Adrenal gland (tissue), 9 donors: ENCODE measurements at regions not wholly inside any gene's neighbourhood (a gene's known extent, or its start where the extent isn't known, plus 50 kb on each side); places are given as distances from the start of the nearest gene placed in this dataset.
A peak's percentile ranks its signal among the peaks of the same experiment; 100 is the strongest.

Source experiments
- DNase-seq, 7 donors: peaks; one replicate each; pipeline ENCODE4 v3.0.0-alpha.2; 2019 to 2020
- H3K27ac ChIP-seq, 5 donors: fragments of 200-600 bp; sonication (generic) in 4 of 5; 1 replicate in 3 of 5; 2 replicates in 2 of 5; pipeline versions ENCODE4 v1.5.1 to v1.8.0; 2016 to 2020; ENCODE audit warnings: mild to moderate bottlenecking in 1 of 5
- H3K27me3 ChIP-seq: fragments of 200-600 bp; 2 replicates; pipeline ENCODE4 v1.8.0; 2021
- H3K36me3 ChIP-seq, 2 donors: fragments of 200-600 bp; replicated peaks in 1 of 2; 1 replicate in 1 of 2; 2 replicates in 1 of 2; pipeline versions ENCODE4 v1.5.1 to v1.8.0; 2018 to 2022
- H3K4me1 ChIP-seq, 2 donors: fragments of 200-600 bp; replicated peaks in 1 of 2; 1 replicate in 1 of 2; 2 replicates in 1 of 2; pipeline versions ENCODE4 v1.5.1 to v1.8.0; 2018 to 2021
- H3K4me3 ChIP-seq, 4 donors: fragments of 200-600 bp; sonication (generic) in 3 of 4; one replicate each; pipeline ENCODE4 v1.5.1; 2016 to 2018
- H3K9me3 ChIP-seq, 3 donors: fragments of 200-600 bp; sonication (generic) in 1 of 3; replicated peaks in 1 of 3; 1 replicate in 2 of 3; 2 replicates in 1 of 3; pipeline versions ENCODE4 v1.5.1 to v1.8.0; 2016 to 2021
- POLR2A ChIP-seq, 2 donors: fragments of 450-650 bp; IDR thresholded peaks; one replicate each; pipeline ENCODE4 v1.6.1; 2017; ENCODE audit warnings: antibody characterized with exemption in 2 of 2, mild to moderate bottlenecking in 2 of 2, moderate library complexity in 1 of 2
- WGBS, 4 donors: extraction: QIAGEN DNeasy Blood & Tissue Kit in 2 of 4; methylation state at CpG; one replicate each; pipeline versions ENCODE4 v1.1.5 to v1.1.7; 2013 to 2017; 5-methylcytosine and 5-hydroxymethylcytosine counted together
- intact Hi-C, 2 donors: fragments of 100-400 bp; cut with DNase I; formaldehyde crosslinking; loops; one replicate each; pipeline versions ENCODE4 v1.14.1 to v1.15.0; 2022 to 2023
- TF ChIP-seq, protein P1 (sequence below), 6 experiments: fragments of 450-650 bp in 4 of 6; fragments of 200-600 bp in 2 of 6; sonication (generic) in 1 of 6; IDR thresholded peaks; 1 replicate in 5 of 6; 2 replicates in 1 of 6; pipeline versions ENCODE4 v1.5.1 to v1.8.0; 2016 to 2021; ENCODE audit warnings: antibody characterized with exemption in 6 of 6, mild to moderate bottlenecking in 2 of 6, moderate library complexity in 1 of 6
- donor health status: healthy with polysubstance abuse.
- donor health status: Bipolar disorder and iron deficiency.
- donor health status: DM: yes; HTN: yes; CAD: no.
- donor health status: DM: no; HTN: no; CAD: no.
- donor health status: DM: no; HTN: no; CAD: no.

DNA sequence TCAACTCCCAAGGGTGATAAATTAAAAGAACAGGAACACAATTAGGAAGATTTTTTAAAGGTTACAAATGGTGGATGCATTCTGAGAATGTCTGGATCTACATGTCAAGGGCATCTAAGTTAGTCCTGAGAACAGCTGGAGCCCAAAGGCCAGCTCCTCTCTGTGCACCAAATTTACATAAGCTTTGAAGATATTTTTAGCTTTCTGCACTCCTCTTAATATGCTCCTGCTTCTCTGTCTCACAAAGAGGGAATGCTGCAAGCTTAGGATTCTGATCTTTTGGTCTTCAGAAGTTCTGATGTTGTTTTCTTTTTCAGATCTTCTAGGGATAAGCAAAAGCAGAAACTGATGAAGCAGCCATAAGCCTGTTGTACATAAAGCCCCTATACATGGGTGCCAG is 309.8 kb upstream of the NCAM1 start:
- DNase-seq: no peak
- Histone ChIP-seq H3K27me3 (no peaks in the 10 kb centered on the region), H3K4me1 (peaks cover 0 to 8% of the 10 kb centered on the region in 2 donors), H3K4me3 (no peak overlapping the region), H3K9me3 (no peaks in the 10 kb centered on the region), H3K36me3 (no peaks in the 10 kb centered on the region), H3K27ac (no peak overlapping the region)
- intact Hi-C loops: no loop called here
- TF ChIP-seq, protein P1, sequence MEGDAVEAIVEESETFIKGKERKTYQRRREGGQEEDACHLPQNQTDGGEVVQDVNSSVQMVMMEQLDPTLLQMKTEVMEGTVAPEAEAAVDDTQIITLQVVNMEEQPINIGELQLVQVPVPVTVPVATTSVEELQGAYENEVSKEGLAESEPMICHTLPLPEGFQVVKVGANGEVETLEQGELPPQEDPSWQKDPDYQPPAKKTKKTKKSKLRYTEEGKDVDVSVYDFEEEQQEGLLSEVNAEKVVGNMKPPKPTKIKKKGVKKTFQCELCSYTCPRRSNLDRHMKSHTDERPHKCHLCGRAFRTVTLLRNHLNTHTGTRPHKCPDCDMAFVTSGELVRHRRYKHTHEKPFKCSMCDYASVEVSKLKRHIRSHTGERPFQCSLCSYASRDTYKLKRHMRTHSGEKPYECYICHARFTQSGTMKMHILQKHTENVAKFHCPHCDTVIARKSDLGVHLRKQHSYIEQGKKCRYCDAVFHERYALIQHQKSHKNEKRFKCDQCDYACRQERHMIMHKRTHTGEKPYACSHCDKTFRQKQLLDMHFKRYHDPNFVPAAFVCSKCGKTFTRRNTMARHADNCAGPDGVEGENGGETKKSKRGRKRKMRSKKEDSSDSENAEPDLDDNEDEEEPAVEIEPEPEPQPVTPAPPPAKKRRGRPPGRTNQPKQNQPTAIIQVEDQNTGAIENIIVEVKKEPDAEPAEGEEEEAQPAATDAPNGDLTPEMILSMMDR (IDR thresholded peaks at IDR 0.05): no peak
- no peak for TF ChIP-seq POLR2A (IDR thresholded peaks at IDR 0.05)

DNA sequence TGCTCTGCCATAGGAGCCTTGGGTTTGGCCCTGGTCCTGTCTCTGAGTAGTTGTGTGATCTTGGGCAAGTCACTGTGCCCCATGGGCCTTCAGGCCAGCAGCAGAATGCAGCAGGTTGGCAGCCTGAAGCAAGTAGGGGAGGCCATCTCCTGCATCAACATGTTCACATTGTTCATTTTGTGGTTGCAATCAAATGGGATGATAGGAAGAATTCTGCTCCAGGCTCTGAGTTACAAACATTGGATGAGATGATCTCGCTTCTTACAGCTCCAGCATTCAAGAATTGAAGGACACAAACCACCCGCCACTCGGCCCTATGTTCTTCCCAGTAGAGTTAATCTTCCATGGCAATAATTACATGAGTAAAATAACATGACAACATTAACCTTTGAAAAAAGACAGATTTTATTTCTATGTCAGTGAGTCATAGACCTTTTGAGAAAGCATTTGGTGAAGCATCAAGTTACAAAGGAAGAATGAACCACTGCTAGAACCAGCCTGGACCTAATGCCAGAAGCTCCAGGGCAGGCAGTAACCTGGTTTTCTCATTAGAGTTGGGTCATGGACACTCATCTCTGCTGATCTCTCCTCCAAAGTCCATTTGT is 308.3 kb upstream of the NCAM1 start:
- intact Hi-C loops: no loop called here
- DNase-seq: no peak
- TF ChIP-seq, protein P1 (IDR thresholded peaks at IDR 0.05): no peak
- TF ChIP-seq POLR2A (IDR thresholded peaks at IDR 0.05): no peak
- WGBS, 4 donors: 80 to 93% (median 87%) methylated on average over 3 of the region's 3 CpGs
- H3K4me1 ChIP-seq: peaks cover 0 to 8% of the 10 kb centered on the region in 2 donors
- H3K27ac ChIP-seq: no peak overlapping the region
- no peaks in the 10 kb centered on the region for H3K9me3 ChIP-seq
- H3K36me3 ChIP-seq: no peaks in the 10 kb centered on the region
- no peak overlapping the region for H3K4me3 ChIP-seq
- no peaks in the 10 kb centered on the region for H3K27me3 ChIP-seq

DNA sequence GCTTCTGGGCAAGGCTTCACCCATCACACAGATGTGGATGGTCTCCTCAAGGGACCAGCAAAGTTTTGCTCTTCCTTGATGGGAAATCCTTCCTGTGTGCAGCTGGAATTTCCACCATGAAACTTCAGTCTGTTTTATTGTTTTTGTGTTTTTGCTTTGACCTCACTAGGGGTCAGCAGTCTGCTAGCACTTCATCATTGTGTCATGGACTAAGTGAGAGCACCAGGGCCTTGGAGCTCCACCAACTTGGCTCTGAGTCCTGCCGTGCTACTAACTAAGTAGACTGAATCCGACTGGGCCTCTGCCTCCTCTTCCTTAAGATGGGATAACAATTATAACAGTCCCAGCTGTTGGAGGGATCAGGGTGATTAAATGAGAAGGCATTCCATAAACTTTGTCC is 305.8 kb upstream of the NCAM1 start:
- intact Hi-C loops: no loop called here

DNA sequence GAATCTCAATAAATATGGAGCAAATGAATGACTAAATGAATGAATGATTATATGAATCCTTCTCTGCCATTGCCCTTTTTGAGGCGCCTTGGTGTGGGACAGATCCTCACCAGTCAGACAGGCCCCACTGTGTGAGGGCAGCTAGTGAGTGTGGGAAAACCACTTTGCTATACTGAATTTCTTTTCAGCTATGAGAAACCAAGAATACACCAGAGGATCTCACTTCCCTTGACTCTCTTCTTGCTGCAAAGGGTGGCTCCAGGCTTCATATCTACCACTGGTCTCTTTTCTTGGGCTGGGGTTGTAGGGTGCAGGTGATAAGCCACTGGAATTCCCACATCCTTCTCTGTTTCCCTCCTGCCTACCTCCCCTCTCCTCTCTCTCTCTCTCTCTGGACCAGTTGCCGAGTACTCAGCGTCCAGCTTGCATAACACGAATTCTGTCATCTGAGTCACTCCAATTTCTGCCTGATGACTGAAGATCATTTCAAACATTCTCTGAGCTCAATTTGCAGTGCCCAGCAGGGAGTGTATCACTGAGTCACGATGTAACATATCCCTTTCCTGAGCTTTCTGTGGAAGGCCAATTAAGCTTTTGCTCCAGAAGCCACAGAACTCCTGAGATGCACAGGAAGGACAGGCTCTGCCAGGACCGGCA is 304.3 kb upstream of the NCAM1 start:
- TF ChIP-seq POLR2A (IDR thresholded peaks at IDR 0.05): no peak
- TF ChIP-seq, protein P1 (IDR thresholded peaks at IDR 0.05): no peak
- Histone ChIP-seq H3K36me3 (no peaks in the 10 kb centered on the region), H3K27me3 (no peaks in the 10 kb centered on the region), H3K27ac (no peak overlapping the region), H3K4me3 (no peak overlapping the region), H3K9me3 (no peaks in the 10 kb centered on the region), H3K4me1 (peaks cover 0 to 8% of the 10 kb centered on the region in 2 donors)
- intact Hi-C loops: no loop called here
- WGBS, 4 donors: 68 to 78% (median 73%) methylated on average over 6 of the region's 6 CpGs
- peak in 1 of 7 donors; percentile 14 for DNase-seq

More for the DNA sequence above, 305.8 kb upstream of the NCAM1 start:
- Histone ChIP-seq H3K27me3 (no peaks in the 10 kb centered on the region), H3K4me3 (no peak overlapping the region), H3K36me3 (no peaks in the 10 kb centered on the region), H3K9me3 (no peaks in the 10 kb centered on the region), H3K4me1 (peaks cover 0 to 8% of the 10 kb centered on the region in 2 donors), H3K27ac (no peak overlapping the region)
- 16 to 22% (median 17%) methylated on average over 2 of the region's 2 CpGs for WGBS, 4 donors
- peak; percentile 56 to 82 (median 69) for DNase-seq
- TF ChIP-seq POLR2A (IDR thresholded peaks at IDR 0.05): no peak
- TF ChIP-seq, protein P1 (IDR thresholded peaks at IDR 0.05): no peak
